Activated CD8-positive, alpha-beta T cell treated with anti-CD3 and anti-CD28 coated beads for 36 hours (primary cell): ENCODE measurements at regions not wholly inside any gene's neighbourhood (a gene's known extent, or its start where the extent isn't known, plus 50 kb on each side); places are given as distances from the start of the nearest gene placed in this dataset.

Experiments used
- ATAC-seq: fragments of 200-7000 bp; cut with Tn5 transposase; one replicate; pipeline ENCODE4 v1.10.0; 2021; ENCODE audit warnings: mild to moderate bottlenecking, moderate library complexity
- CTCF ChIA-PET: fragments of 350-600 bp; sonication (Branson Sonifier 250); formaldehyde crosslinking; loops from one replicate; lab custom pipeline; 2021; ENCODE audit warnings: antibody characterized with exemption; lab: Charles Lee
- POLR2A ChIA-PET: fragments of 350-600 bp; sonication (Branson Sonifier 250); formaldehyde crosslinking; loops from one replicate; lab custom pipeline; 2021; ENCODE audit warnings: antibody characterized with exemption; lab: Charles Lee
- DNase-seq: peaks from one replicate; pipeline ENCODE4 v3.0.0-alpha.2; 2020
- H3K27ac Mint-ChIP-seq: one replicate; pipeline ENCODE4 v1.8.0; 2021; ENCODE audit warnings: mild to moderate bottlenecking, mixed read lengths
- H3K27me3 Mint-ChIP-seq: one replicate; pipeline ENCODE4 v1.8.0; 2021; ENCODE audit warnings: mixed read lengths
- H3K36me3 Mint-ChIP-seq: one replicate; pipeline ENCODE4 v1.8.0; 2021; ENCODE audit warnings: low read depth, mixed read lengths
- H3K4me1 Mint-ChIP-seq: one replicate; pipeline ENCODE4 v1.8.0; 2021; ENCODE audit warnings: low read depth, mixed read lengths
- H3K4me3 Mint-ChIP-seq: one replicate; pipeline ENCODE4 v1.8.0; 2021; ENCODE audit warnings: mild to moderate bottlenecking, moderate library complexity, mixed read lengths
- H3K9me3 Mint-ChIP-seq: one replicate; pipeline ENCODE4 v1.8.0; 2021; ENCODE audit warnings: mixed read lengths
- CTCF ChIP-seq: fragments of 200-600 bp; IDR thresholded peaks from one replicate; pipeline ENCODE4 v1.8.0; 2022; ENCODE audit warnings: antibody characterized with exemption, mild to moderate bottlenecking
- intact Hi-C: fragments of 100-400 bp; cut with micrococcal nuclease; formaldehyde crosslinking; loops from one replicate; pipeline ENCODE4 v1.10.0; 2022

DNA sequence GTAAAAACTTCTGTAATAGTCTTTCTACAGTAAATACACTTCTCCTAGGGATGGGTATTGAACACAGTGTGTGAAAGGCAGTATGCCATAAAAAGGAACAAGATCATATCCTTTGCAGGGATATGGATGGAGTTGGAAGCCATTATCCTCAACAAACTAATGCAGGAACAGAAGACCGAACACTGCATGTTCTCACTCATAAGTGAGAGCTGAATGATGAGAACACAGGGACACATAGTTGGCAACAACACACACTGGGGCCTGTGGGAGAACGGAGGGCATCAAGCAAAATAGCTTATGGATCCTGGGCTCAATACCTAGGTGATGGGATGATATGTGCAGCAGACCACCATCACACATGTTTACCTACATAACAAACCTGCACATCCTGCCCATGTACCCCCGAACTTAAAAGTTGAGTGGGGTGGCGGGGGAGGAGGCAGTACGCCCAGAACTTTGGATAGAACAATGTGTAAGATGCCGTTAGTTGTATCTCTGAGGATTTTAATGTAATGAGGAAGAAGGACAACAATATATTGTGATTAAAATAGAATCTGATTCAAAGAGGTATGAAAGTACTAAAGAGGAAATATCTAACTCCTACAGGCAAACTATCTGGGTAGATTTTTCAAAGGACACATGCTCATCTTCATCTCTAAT, 183.2 kb downstream of the NDFIP2 start:
- CTCF ChIA-PET: no interaction called here
- intact Hi-C loops: no loop called here

DNA sequence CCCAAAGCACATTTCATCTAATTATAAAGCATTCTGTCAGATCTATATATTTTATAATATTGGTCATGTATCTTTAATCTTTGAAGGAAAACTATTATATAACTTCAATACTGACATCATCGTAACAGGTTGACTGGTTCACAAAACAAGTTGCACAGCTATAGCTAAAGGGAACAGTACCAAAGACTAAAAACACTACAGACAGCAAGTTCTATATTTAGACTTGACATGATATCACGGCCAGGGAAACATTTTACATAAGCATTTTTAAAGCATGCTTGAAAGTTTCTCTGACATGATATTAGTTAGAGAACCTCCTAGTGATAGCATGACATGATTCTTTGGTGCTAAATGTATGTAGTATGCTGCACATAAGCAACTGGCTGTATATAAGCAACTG, 182.5 kb downstream of the NDFIP2 start:
- Mint-ChIP-seq H3K9me3 (no peaks in the 10 kb centered on the region), H3K4me1 (peaks cover 2% of the 10 kb centered on the region), H3K27me3 (peaks cover 2% of the 10 kb centered on the region), H3K36me3 (no peaks in the 10 kb centered on the region), H3K27ac (no peak overlapping the region), H3K4me3 (no peak overlapping the region)
- ATAC-seq: no peak
- no peak for TF ChIP-seq CTCF
- intact Hi-C loops: no loop called here
- CTCF ChIA-PET: interaction anchor here (1.5 kb wide), 1 partner anchor 9 kb away, joined by 3 read pairs; no protein-coding TSS in a partner anchor
- POLR2A ChIA-PET: no interaction called here
- DNase-seq: no peak

More for the DNA sequence above, 183.2 kb downstream of the NDFIP2 start:
- H3K36me3 Mint-ChIP-seq: no peaks in the 10 kb centered on the region
- POLR2A ChIA-PET: no interaction called here
- DNase-seq (no peak), ATAC-seq (no peak)
- peaks cover 2% of the 10 kb centered on the region for H3K27me3 Mint-ChIP-seq
- peaks cover 2% of the 10 kb centered on the region for H3K4me1 Mint-ChIP-seq
- no peak for TF ChIP-seq CTCF
- H3K27ac Mint-ChIP-seq: no peak overlapping the region
- H3K9me3 Mint-ChIP-seq: no peaks in the 10 kb centered on the region
- H3K4me3 Mint-ChIP-seq: no peak overlapping the region

- Mint-ChIP-seq H3K4me1 (peaks cover 2% of the 10 kb centered on the region), H3K9me3 (no peaks in the 10 kb centered on the region), H3K27me3 (peaks cover 2% of the 10 kb centered on the region), H3K36me3 (no peaks in the 10 kb centered on the region), H3K27ac (no peak overlapping the region), H3K4me3 (no peak overlapping the region)
- TF ChIP-seq CTCF: no peak
- POLR2A ChIA-PET: no interaction called here
- no peak for ATAC-seq
- no peak for DNase-seq
- intact Hi-C loops: no loop called here
- CTCF ChIA-PET: interaction anchor here (1.4 to 1.5 kb wide), 2 partner anchors 9 to 16 kb away, joined by 3 to 4 read pairs; no protein-coding TSS in a partner anchor
Measured at GRCh38 chr13:79662882-79663281, 181.9 kb downstream of the NDFIP2 start.

DNA sequence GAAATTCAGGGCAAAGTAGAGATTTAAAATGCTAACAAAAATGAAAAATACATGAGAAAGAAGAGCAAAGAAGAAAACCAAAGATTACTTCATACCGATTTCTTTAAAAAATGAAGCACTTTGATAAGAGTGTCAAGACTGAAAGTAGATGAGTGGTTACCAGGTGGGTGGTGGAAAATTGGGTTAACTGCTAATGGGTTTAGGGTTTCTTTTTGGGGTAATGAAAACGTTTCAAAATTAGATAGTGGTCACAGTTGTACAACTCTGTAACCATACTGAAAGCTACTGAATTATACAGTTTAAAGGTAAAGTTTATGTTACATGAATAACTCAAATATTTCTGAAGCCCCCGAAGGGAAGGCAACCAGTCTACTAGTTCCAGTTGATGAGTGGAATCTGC, 179.4 kb downstream of the NDFIP2 start:
- DNase-seq: no peak
- no peaks in the 10 kb centered on the region for H3K9me3 Mint-ChIP-seq
- ATAC-seq: no peak
- ChIA-PET CTCF (no interaction called here), POLR2A (no interaction called here)
- H3K4me1 Mint-ChIP-seq: peaks cover 2% of the 10 kb centered on the region
- TF ChIP-seq CTCF: no peak
- peaks cover 14% of the 10 kb centered on the region for H3K27me3 Mint-ChIP-seq
- intact Hi-C loops: no loop called here
- H3K4me3 Mint-ChIP-seq: no peak overlapping the region
- H3K36me3 Mint-ChIP-seq: no peaks in the 10 kb centered on the region
- H3K27ac Mint-ChIP-seq: no peak overlapping the region

GRCh38 chr13:79659121-79659521, 178.2 kb downstream of the NDFIP2 start:
- H3K27ac Mint-ChIP-seq: no peak overlapping the region
- H3K9me3 Mint-ChIP-seq: no peaks in the 10 kb centered on the region
- ATAC-seq (no peak), DNase-seq (no peak)
- ChIA-PET POLR2A (no interaction called here), CTCF (interaction anchor here (1.4 kb wide), 1 partner anchor 20 kb away, joined by 6 read pairs; no protein-coding TSS in a partner anchor)
- no peak overlapping the region for H3K4me3 Mint-ChIP-seq
- H3K36me3 Mint-ChIP-seq: no peaks in the 10 kb centered on the region
- intact Hi-C loops: no loop called here
- H3K27me3 Mint-ChIP-seq: peaks cover 14% of the 10 kb centered on the region
- peaks cover 2% of the 10 kb centered on the region for H3K4me1 Mint-ChIP-seq
- TF ChIP-seq CTCF: no peak
